Right atrium auricular region (tissue), 2 donors: ENCODE measurements at regions not wholly inside any gene's neighbourhood (a gene's known extent, or its start where the extent isn't known, plus 50 kb on each side); places are given as distances from the start of the nearest gene placed in this dataset.

ENCODE experiments used
- DNase-seq: peaks from one replicate; pipeline ENCODE4 v3.0.0-alpha.2; 2019; ENCODE audit warnings: low spot score
- H3K27ac ChIP-seq, 2 donors: fragments of 200-600 bp; sonication (generic); 1 replicate in 1 of 2; 2 replicates in 1 of 2; pipeline ENCODE4 v1.5.1; 2016 to 2019
- H3K27me3 ChIP-seq, 2 donors: fragments of 200-600 bp; sonication (generic); one replicate each; pipeline versions ENCODE4 v1.5.1 to v1.6.0; 2017 to 2019
- H3K36me3 ChIP-seq: fragments of 200-600 bp; sonication (generic); one replicate; pipeline ENCODE4 v1.5.1; 2016
- H3K4me1 ChIP-seq, 2 donors: fragments of 200-600 bp; sonication (generic); one replicate each; pipeline versions ENCODE4 v1.5.1 to v1.6.0; 2017 to 2019
- H3K4me3 ChIP-seq, 2 donors: fragments of 200-600 bp; sonication (generic); 1 replicate in 1 of 2; 2 replicates in 1 of 2; pipeline ENCODE4 v1.5.1; 2017 to 2019; ENCODE audit warnings: mild to moderate bottlenecking in 1 of 2, moderate library complexity in 1 of 2
- H3K9me3 ChIP-seq, 2 donors: fragments of 200-600 bp; sonication (generic); one replicate each; pipeline ENCODE4 v1.5.1; 2019
- CTCF ChIP-seq, 2 donors: fragments of 200-600 bp; sonication (generic); IDR thresholded peaks; one replicate each; pipeline ENCODE4 v1.5.1; 2019; ENCODE audit warnings: antibody characterized with exemption in 2 of 2

DNA sequence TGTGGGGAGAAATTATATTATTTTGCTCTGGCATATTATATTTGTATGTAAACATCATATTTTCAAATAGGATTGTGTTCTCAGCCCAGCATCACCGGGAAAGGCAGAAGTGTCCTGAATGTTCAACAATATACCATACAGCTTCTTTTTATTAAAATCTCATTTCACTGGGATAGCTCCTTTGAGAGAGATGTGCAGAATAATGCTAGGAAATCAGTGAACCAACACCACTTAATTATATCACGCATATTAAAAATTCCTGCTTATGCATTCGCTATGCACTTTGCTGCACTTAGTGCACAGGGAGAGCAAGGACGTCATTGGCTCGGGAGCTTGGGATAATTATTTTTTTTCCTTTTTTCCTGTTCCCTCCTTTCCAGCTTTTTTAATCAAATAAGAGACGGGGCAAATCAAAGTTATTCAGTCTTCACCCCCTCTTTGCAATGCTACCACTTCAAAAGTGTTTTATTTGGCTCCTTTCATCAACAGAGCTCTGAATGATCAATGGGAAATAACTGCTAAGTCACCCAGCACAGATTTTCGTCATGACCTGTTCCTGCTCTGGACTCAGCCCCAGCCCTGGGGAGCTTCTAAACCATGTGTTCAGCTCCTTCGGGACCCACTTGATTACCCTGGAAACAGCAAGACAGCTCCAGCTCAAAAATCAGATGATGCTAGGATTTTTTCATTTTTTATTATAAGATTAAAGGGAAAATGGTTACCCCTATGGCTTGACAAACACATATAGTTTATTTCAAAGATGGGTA, 165.5 kb upstream of the DUSP10 start:
- H3K4me1 ChIP-seq: no peaks in the 10 kb centered on the region
- no peak for DNase-seq
- H3K27ac ChIP-seq: no peak overlapping the region
- no peaks in the 10 kb centered on the region for H3K36me3 ChIP-seq
- no peaks in the 10 kb centered on the region for H3K27me3 ChIP-seq
- H3K9me3 ChIP-seq: no peaks in the 10 kb centered on the region
- no peak overlapping the region for H3K4me3 ChIP-seq
- no peak for TF ChIP-seq CTCF (IDR thresholded peaks at IDR 0.05)

- Histone ChIP-seq H3K27ac (no peak overlapping the region), H3K27me3 (no peaks in the 10 kb centered on the region), H3K9me3 (no peaks in the 10 kb centered on the region), H3K36me3 (no peaks in the 10 kb centered on the region), H3K4me1 (no peaks in the 10 kb centered on the region), H3K4me3 (no peak overlapping the region)
- TF ChIP-seq CTCF (IDR thresholded peaks at IDR 0.05): no peak
- DNase-seq: no peak
These were observed 163.9 kb upstream of the DUSP10 start for GRCh38 chr1:221905802-221906201.

- no peak for TF ChIP-seq CTCF (IDR thresholded peaks at IDR 0.05)
- Histone ChIP-seq H3K4me3 (no peak overlapping the region), H3K9me3 (no peaks in the 10 kb centered on the region), H3K4me1 (no peaks in the 10 kb centered on the region), H3K36me3 (no peaks in the 10 kb centered on the region), H3K27ac (no peak overlapping the region), H3K27me3 (no peaks in the 10 kb centered on the region)
- no peak for DNase-seq
These were observed 162.4 kb upstream of the DUSP10 start for GRCh38 chr1:221904319-221904718.

GRCh38 chr1:221903594-221903993, 161.7 kb upstream of the DUSP10 start:
- no peak for DNase-seq
- no peaks in the 10 kb centered on the region for H3K27me3 ChIP-seq
- TF ChIP-seq CTCF (IDR thresholded peaks at IDR 0.05): no peak
- no peaks in the 10 kb centered on the region for H3K4me1 ChIP-seq
- no peak overlapping the region for H3K27ac ChIP-seq
- no peaks in the 10 kb centered on the region for H3K9me3 ChIP-seq
- no peak overlapping the region for H3K4me3 ChIP-seq
- H3K36me3 ChIP-seq: no peaks in the 10 kb centered on the region

DNA sequence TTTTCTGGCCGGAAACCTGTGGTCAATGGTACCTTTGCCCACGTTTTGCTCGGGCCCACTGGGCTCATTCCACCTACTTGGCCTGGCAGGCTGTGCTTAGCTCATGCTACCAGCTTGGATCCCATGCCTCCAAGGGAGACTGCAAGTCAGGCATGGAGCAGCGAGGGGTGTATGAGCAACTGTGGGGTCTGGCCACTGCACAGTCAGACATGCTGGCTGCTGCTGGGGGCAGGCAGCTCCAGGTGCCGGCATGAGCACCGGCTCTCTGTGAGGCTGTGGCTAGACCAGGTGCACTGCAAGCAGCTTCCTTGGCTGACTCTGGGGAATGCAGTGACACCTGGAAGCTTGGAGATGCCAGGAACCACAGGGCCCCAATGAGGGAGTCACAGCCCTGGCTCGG, 161.1 kb upstream of the DUSP10 start:
- no peaks in the 10 kb centered on the region for H3K9me3 ChIP-seq
- no peaks in the 10 kb centered on the region for H3K27me3 ChIP-seq
- H3K4me3 ChIP-seq: no peak overlapping the region
- TF ChIP-seq CTCF (IDR thresholded peaks at IDR 0.05): no peak
- DNase-seq: no peak
- no peak overlapping the region for H3K27ac ChIP-seq
- no peaks in the 10 kb centered on the region for H3K36me3 ChIP-seq
- no peaks in the 10 kb centered on the region for H3K4me1 ChIP-seq

- no peak for DNase-seq
- Histone ChIP-seq H3K4me3 (no peak overlapping the region), H3K36me3 (no peaks in the 10 kb centered on the region), H3K9me3 (no peaks in the 10 kb centered on the region), H3K4me1 (no peaks in the 10 kb centered on the region), H3K27me3 (no peaks in the 10 kb centered on the region), H3K27ac (no peak overlapping the region)
- no peak for TF ChIP-seq CTCF (IDR thresholded peaks at IDR 0.05)
These were observed 158.8 kb upstream of the DUSP10 start for GRCh38 chr1:221900678-221901077.
